DND-41 (cell line): ENCODE measurements at regions not wholly inside any gene's neighbourhood (a gene's known extent, or its start where the extent isn't known, plus 50 kb on each side); places are given as distances from the start of the nearest gene placed in this dataset.

Experiments used
- EZH2 ChIP-seq: IDR thresholded peaks from 3 replicates; pipeline ENCODE4 v1.6.1; 2012; ENCODE audit warnings: borderline replicate concordance, low read depth, mild to moderate bottlenecking, moderate library complexity, low read length, inconsistent platforms; ENCODE audit not compliant: severe bottlenecking
- TF ChIP-seq, protein P1 (sequence below): IDR thresholded peaks from 2 replicates; pipeline ENCODE4 v1.5.1; 2012; ENCODE audit warnings: borderline replicate concordance, low read length, moderate library complexity, mild to moderate bottlenecking; ENCODE audit not compliant: poor library complexity, severe bottlenecking; ENCODE audit errors: extremely low read depth

DNA sequence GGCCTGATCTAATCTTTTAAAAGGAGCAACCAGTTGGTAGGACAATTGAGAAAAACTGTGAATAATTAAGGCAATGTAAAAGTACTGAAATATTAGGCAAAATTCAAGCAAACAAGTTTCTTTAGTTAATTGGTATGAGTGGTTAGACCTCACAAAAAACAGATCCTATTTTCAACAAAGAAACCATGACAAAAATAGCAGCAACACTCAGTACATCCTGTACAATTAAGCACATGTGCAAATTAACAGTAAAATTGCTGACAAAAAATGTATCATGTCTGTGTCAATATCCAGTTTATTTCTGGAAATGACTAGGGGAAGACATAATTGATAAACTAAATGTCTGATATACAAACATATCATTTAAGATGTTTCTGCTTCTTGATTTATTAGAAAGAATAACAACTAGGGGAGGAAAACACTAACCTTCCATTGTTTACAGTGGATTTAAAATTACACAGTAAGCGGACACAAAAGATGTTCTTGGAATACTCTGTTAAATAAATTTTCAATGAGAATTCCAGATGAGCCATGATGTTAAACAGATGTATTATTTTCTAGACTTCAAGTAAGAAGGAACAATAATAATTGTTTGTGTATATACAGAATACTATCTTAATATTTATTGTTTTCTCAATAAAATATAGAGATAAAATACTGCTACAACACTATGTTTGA is 638.9 kb downstream of the SPRY1 start:
- TF ChIP-seq, protein P1, sequence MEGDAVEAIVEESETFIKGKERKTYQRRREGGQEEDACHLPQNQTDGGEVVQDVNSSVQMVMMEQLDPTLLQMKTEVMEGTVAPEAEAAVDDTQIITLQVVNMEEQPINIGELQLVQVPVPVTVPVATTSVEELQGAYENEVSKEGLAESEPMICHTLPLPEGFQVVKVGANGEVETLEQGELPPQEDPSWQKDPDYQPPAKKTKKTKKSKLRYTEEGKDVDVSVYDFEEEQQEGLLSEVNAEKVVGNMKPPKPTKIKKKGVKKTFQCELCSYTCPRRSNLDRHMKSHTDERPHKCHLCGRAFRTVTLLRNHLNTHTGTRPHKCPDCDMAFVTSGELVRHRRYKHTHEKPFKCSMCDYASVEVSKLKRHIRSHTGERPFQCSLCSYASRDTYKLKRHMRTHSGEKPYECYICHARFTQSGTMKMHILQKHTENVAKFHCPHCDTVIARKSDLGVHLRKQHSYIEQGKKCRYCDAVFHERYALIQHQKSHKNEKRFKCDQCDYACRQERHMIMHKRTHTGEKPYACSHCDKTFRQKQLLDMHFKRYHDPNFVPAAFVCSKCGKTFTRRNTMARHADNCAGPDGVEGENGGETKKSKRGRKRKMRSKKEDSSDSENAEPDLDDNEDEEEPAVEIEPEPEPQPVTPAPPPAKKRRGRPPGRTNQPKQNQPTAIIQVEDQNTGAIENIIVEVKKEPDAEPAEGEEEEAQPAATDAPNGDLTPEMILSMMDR = no peak
- no peak for TF ChIP-seq EZH2
